IPS DF 6.9 (cell line): ENCODE measurements at regions not wholly inside any gene's neighbourhood (a gene's known extent, or its start where the extent isn't known, plus 50 kb on each side); places are given as distances from the start of the nearest gene placed in this dataset.
"Not testable (repeated sequence)": the region's sequence is repeated elsewhere in the genome, so short reads cannot be mapped to it uniquely, and the experiment has no call there.

Source experiments
- DNase-seq: peaks from one replicate; pipeline ENCODE4 v3.0.0-alpha.2; 2013; ENCODE audit warnings: low read depth, low spot score
- H3K27ac ChIP-seq: one replicate; pipeline ENCODE4 v1.5.1; 2013; ENCODE audit warnings: low read length, control low read depth
- H3K27me3 ChIP-seq: 2 replicates; pipeline ENCODE4 v1.6.1; 2013; ENCODE audit warnings: mild to moderate bottlenecking, low read length; ENCODE audit not compliant: control insufficient read depth, insufficient read depth
- H3K36me3 ChIP-seq: 2 replicates; pipeline ENCODE4 v1.6.1; 2013; ENCODE audit warnings: low read length; ENCODE audit not compliant: control insufficient read depth, insufficient read depth
- H3K4me1 ChIP-seq: 2 replicates; pipeline ENCODE4 v1.6.1; 2013; ENCODE audit warnings: low read length; ENCODE audit not compliant: control insufficient read depth, insufficient read depth
- H3K4me3 ChIP-seq: 2 replicates; pipeline ENCODE4 v1.5.1; 2013; ENCODE audit warnings: mild to moderate bottlenecking, low read length
- H3K9me3 ChIP-seq: 2 replicates; pipeline ENCODE4 v1.6.1; 2013; ENCODE audit warnings: low read length, inconsistent platforms; ENCODE audit not compliant: control insufficient read depth, insufficient read depth
- WGBS: extraction: QIAGEN DNeasy Blood & Tissue Kit; methylation state at CpG from one replicate; pipeline ENCODE4 v1.1.7; 2013; ENCODE audit warnings: mixed read lengths, missing lambda C conversion rate; ENCODE audit not compliant: insufficient read length, insufficient coverage; 5-methylcytosine and 5-hydroxymethylcytosine counted together

DNA sequence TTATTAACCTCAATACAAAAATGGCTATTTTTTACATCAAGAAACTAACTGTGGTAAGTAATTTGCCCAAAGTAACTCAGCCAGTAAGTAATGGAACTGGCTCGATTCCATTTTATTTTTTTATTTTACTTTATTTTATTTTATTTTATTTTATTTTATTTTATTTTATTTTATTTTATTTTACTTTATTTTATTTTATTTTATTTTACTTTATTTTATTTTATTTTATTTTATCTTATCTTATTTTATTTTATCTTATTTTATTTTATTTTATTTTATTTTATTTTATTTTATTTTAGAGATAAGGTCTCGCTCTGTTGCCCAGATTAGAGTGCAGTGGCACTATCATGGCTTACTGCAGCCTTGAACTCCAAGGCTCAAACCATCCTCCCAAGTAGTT is 516.3 kb upstream of the API5 start:
- not testable (repeated sequence) for H3K27me3 ChIP-seq, H3K4me1 ChIP-seq, DNase-seq, H3K27ac ChIP-seq, H3K4me3 ChIP-seq, H3K36me3 ChIP-seq, H3K9me3 ChIP-seq
- no CpG with 5 or more reads among the region's 2 CpGs for WGBS

DNA sequence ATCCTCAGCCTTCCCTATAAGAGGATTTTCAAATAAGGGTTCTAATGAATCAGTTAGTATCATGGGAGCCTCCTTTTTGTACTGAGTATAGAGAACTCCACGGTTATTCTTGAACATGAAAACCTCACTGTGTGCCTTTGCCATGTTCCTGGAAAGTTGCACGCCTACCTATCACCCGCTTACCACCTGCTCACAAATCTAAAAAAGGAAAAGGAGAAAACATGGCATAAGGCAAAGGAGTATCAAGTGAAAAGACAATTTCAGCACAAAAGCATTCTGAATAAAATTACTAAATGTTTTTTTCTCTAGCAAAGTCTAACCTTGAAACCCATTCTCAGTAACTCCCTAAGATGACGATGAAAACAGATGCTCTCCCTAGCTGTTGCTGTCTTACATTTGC is 511.8 kb upstream of the API5 start:
- Histone ChIP-seq H3K4me1 (no peaks in the 10 kb centered on the region), H3K4me3 (no peak overlapping the region), H3K27me3 (no peaks in the 10 kb centered on the region; the same call in 1 of the 2 replicates), H3K27ac (no peak overlapping the region), H3K36me3 (no peaks in the 10 kb centered on the region), H3K9me3 (no peaks in the 10 kb centered on the region)
- no CpG with 5 or more reads among the region's 4 CpGs for WGBS
- no peak for DNase-seq

DNA sequence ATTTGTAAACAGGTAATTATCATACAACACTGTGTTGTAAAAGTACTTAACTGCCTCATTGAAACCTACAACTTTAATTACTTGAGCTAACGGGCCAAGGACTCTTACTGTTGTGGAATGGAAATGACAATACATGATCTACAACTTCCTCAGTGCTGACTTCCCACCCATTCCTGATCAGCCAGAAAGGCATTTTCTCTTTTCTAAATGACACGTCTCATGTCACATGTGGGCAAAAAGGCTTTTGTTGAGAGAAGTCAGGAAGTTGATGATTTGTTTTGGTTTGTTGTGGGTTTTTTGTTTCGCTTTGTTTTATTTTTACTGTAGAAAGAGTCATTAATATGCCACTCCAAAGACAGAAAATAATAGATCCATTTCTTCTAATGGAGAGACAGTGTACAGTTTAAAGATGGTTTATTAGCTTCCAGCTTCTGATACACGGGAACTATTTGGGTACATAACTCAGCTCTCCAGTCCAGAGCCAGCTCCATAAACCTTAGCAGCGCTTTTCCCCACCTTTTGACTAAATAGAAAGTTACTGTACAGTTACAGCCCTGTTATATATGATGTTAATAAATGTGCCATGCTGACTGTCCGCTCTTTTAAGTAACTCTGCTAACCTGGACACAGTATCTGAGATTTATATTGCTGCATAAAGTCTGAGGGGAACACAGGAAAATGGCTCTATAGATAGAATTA is 509.4 kb upstream of the API5 start:
- no peak for DNase-seq
- H3K27ac ChIP-seq, result no peak overlapping the region
- H3K4me1 ChIP-seq, result no peaks in the 10 kb centered on the region
- H3K9me3 ChIP-seq, result no peaks in the 10 kb centered on the region
- 100% methylated on average over 1 of the region's 6 CpGs for WGBS
- no peak overlapping the region for H3K4me3 ChIP-seq
- H3K36me3 ChIP-seq, result no peaks in the 10 kb centered on the region
- no peaks in the 10 kb centered on the region; the same call in 1 of the 2 replicates for H3K27me3 ChIP-seq

DNA sequence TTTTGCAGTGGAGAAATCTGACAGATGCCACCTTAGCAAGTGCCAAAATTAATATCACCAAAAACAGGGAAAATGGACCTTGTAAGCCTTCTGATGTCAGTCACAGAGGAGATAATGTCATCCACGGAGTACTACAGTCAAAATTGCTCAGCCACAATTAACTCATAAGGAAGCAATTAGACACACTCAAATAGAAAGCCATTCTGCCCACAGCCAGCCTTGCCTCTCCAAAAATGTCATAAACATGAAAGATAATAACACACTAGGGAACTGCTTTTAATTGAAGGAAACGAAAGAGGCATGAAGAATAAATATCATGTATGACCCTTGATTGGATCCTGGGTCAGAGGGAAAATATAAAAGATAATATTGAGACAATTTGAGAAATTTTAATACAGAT is 505.6 kb upstream of the API5 start:
- no peaks in the 10 kb centered on the region; the same call in 1 of the 2 replicates for H3K27me3 ChIP-seq
- no peak overlapping the region for H3K4me3 ChIP-seq
- no peak for DNase-seq
- WGBS, result no CpG with 5 or more reads among the region's 2 CpGs
- H3K27ac ChIP-seq, result no peak overlapping the region
- H3K36me3 ChIP-seq, result no peaks in the 10 kb centered on the region
- H3K4me1 ChIP-seq, result no peaks in the 10 kb centered on the region
- no peaks in the 10 kb centered on the region for H3K9me3 ChIP-seq

DNA sequence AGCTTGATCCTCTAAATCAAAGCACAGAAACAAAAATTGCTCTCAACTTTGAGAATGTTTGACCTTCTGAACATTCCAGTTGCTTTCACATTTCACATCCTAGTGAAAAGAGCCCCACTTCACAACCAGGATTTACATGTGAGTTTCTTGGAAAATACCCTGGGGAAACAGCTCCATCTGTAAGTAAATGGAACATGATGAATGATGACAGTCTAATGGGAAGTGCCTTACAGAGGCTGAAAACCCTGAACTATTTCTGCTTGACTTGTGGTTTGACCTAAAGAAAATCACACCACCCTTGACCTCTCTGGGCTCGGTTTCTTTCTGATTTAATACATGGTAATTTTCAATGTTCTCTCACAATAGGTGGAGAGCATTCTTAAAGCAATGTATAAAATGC is 499.4 kb upstream of the API5 start:
- WGBS, result no CpG with 5 or more reads among the region's 1 CpG
- H3K4me3 ChIP-seq, result no peak overlapping the region
- no peaks in the 10 kb centered on the region for H3K27me3 ChIP-seq
- H3K9me3 ChIP-seq, result no peaks in the 10 kb centered on the region; the same call in 1 of the 2 replicates
- no peaks in the 10 kb centered on the region for H3K36me3 ChIP-seq
- DNase-seq, result no peak
- no peaks in the 10 kb centered on the region for H3K4me1 ChIP-seq
- H3K27ac ChIP-seq, result no peak overlapping the region

DNA sequence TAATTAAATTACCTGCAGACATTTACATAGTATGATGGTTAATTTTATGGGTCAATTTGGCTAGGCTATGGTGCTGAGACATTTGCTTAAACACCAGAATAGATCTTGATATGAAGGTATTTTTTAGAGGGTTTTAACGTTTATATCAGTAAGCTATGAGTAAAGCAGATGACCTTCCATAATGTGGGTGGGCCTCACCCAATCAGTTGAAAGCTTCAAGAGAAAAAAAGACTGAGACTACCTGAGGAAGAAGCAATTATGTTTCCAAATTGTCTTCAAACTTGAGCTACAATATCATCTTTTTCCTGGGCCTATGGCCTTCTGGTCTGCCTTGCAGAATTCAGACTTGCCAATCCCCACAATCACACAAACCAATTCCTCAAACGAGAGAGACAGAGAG is 498.8 kb upstream of the API5 start:
- no CpG with 5 or more reads among the region's 2 CpGs for WGBS
- H3K4me1 ChIP-seq, result no peaks in the 10 kb centered on the region
- H3K36me3 ChIP-seq, result no peaks in the 10 kb centered on the region
- no peaks in the 10 kb centered on the region; the same call in 1 of the 2 replicates for H3K9me3 ChIP-seq
- no peak for DNase-seq
- no peaks in the 10 kb centered on the region for H3K27me3 ChIP-seq
- no peak overlapping the region for H3K4me3 ChIP-seq
- no peak overlapping the region for H3K27ac ChIP-seq

DNA sequence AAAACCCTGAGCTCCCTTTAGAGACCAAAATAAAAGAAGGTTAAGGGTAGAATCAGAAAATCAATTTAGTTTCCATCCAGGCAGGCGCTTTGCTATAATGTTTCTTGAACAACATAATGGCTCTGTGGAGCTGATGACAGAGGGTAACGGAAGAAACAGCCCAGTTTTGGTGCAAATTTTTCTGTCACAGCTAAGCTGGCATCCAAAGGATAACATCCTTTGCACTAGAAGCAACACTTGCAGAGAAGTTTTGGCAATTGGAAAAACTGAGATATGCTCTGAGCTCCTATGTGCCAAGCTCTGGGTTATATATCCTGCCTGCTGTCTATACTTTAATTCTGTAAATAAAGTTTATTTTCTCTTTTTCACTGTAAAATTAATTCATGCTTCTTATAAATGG is 495.3 kb upstream of the API5 start:
- no peaks in the 10 kb centered on the region for H3K36me3 ChIP-seq
- no peaks in the 10 kb centered on the region for H3K4me1 ChIP-seq
- H3K9me3 ChIP-seq, result no peaks in the 10 kb centered on the region; the same call in 1 of the 2 replicates
- no peaks in the 10 kb centered on the region for H3K27me3 ChIP-seq
- WGBS, result no CpG with 5 or more reads among the region's 2 CpGs
- no peak for DNase-seq
- H3K27ac ChIP-seq, result no peak overlapping the region
- H3K4me3 ChIP-seq, result no peak overlapping the region

DNA sequence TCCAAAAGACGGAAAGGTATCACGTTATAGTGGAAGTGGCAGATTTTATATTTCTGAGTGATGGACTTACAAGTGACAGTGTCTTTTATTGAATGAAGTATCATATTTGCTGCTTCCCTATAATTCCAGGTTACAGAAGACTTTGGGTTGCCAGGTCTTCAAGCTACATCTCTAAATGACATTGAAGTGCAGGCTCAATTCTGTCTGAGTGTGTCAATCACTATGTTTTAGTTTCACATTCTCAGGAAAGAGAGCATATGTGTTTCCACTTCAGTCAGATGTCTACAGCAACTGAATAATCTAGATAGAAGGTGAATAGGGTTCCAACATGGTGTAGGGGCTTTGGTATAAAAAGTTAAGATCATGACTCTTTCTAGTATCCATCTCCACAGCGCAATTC is 492.7 kb upstream of the API5 start:
- H3K27ac ChIP-seq, result no peak overlapping the region
- DNase-seq, result no peak
- H3K4me1 ChIP-seq, result no peaks in the 10 kb centered on the region
- H3K27me3 ChIP-seq, result no peaks in the 10 kb centered on the region
- H3K4me3 ChIP-seq, result no peak overlapping the region
- H3K9me3 ChIP-seq, result no peaks in the 10 kb centered on the region
- no peaks in the 10 kb centered on the region for H3K36me3 ChIP-seq
- no CpG with 5 or more reads among the region's 3 CpGs for WGBS

DNA sequence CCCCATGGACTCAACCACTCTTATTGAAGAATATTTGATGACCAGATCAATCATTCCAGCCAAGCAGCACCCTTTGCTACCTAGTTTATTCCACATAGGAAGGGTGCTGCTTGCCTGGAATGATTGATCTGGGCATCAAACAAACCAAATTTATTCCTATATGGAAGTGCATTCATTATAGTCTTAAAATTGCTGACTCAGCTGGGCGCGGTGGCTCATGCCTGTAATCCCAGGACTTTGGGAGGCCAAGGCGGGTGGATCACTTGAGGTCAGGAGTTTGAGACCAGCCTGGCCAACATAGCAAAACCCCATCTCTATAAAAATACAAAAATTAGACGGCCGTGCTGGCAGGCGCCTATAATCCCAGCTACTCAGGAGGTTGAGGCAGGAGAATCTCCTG is 489.6 kb upstream of the API5 start:
- H3K36me3 ChIP-seq, DNase-seq, H3K27ac ChIP-seq, H3K4me3 ChIP-seq, H3K4me1 ChIP-seq, H3K27me3 ChIP-seq, H3K9me3 ChIP-seq: not testable (repeated sequence)
- WGBS, result no CpG with 5 or more reads among the region's 6 CpGs

DNA sequence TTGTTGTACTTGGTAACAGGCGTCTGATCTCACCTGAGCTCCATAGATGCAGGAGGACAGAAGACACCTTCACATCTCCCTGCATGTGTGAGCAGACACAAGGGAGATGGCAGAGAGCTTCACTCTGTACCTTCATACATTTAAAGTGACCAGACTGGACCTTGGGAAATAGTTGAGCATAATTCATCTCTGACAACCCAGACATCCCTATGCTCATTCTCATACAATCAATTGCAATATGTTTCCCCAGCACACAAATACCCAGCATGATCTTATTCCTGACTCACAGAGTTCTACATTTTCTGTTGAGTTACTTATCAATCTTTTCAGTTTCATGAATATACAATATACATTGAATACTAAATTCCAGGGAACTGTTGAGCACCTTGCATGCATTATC is 488.2 kb upstream of the API5 start:
- Histone ChIP-seq H3K4me3 (no peak overlapping the region), H3K27me3 (no peaks in the 10 kb centered on the region), H3K4me1 (no peaks in the 10 kb centered on the region), H3K36me3 (no peaks in the 10 kb centered on the region), H3K9me3 (no peaks in the 10 kb centered on the region), H3K27ac (no peak overlapping the region)
- no CpG with 5 or more reads among the region's 1 CpG for WGBS
- no peak for DNase-seq

DNA sequence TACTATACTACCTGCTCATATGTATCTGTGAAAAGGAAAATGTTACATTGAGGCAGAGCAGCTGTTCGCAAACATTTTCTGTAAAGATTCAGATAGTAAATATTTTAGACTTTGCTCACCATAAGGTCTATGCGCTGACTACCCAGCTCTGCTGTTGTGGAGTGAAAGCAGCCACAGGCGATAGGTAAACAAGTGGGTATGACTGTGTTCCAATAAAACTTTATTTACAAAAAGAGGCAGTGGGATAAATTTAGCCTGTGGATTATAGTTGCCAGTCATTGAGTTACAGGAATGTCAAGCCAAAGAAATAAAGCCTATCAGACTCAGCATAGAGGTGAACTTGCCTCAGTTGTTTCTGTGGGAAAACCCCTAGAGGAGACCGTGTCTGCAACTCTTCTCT is 487.7 kb upstream of the API5 start:
- DNase-seq, result no peak
- Histone ChIP-seq H3K4me1 (no peaks in the 10 kb centered on the region), H3K4me3 (no peak overlapping the region), H3K36me3 (no peaks in the 10 kb centered on the region), H3K27ac (no peak overlapping the region), H3K9me3 (no peaks in the 10 kb centered on the region), H3K27me3 (no peaks in the 10 kb centered on the region)
- WGBS, result no CpG with 5 or more reads among the region's 4 CpGs
